Hematopoietic multipotent progenitor cell treated with erythropoietin and hydrocortisone succinate and interleukin-3 and kit ligand, for 8 days (in vitro differentiated cells): ENCODE measurements at regions not wholly inside any gene's neighbourhood (a gene's known extent, or its start where the extent isn't known, plus 50 kb on each side); places are given as distances from the start of the nearest gene placed in this dataset.
"Not testable (repeated sequence)": the region's sequence is repeated elsewhere in the genome, so short reads cannot be mapped to it uniquely, and the experiment has no call there.

Experiments
- DNase-seq: peaks from one replicate; pipeline ENCODE4 v3.0.0-alpha.2; 2015

- DNase-seq: no peak
These were observed 151.8 kb upstream of the DPH6 start for GRCh38 chr15:35697549-35698299.

GRCh38 chr15:35698331-35698730, 152.4 kb upstream of the DPH6 start:
- no peak for DNase-seq

- DNase-seq: no peak
These were observed 153.1 kb upstream of the DPH6 start for GRCh38 chr15:35698966-35699575.

- DNase-seq: not testable (repeated sequence)
These were observed 154.2 kb upstream of the DPH6 start for GRCh38 chr15:35700091-35700593.

- no peak for DNase-seq
These were observed 155.6 kb upstream of the DPH6 start for GRCh38 chr15:35701402-35702046.

GRCh38 chr15:35702946-35703495, 157.1 kb upstream of the DPH6 start:
- DNase-seq: no peak

- no peak for DNase-seq
These were observed 159.3 kb upstream of the DPH6 start for GRCh38 chr15:35705030-35705883.

GRCh38 chr15:35705884-35706585, 160.1 kb upstream of the DPH6 start:
- DNase-seq: no peak

- no peak for DNase-seq
These were observed 167.0 kb upstream of the DPH6 start for GRCh38 chr15:35712956-35713355.

- DNase-seq: no peak
These were observed 167.8 kb upstream of the DPH6 start for GRCh38 chr15:35713733-35714132.

GRCh38 chr15:35717721-35718120, 171.8 kb upstream of the DPH6 start:
- no peak for DNase-seq

- no peak for DNase-seq
These were observed 174.1 kb upstream of the DPH6 start for GRCh38 chr15:35720019-35720418.

- no peak for DNase-seq
These were observed 175.0 kb upstream of the DPH6 start for GRCh38 chr15:35720984-35721383.

GRCh38 chr15:35721751-35722150, 175.8 kb upstream of the DPH6 start:
- no peak for DNase-seq

- DNase-seq: no peak
These were observed 176.5 kb upstream of the DPH6 start for GRCh38 chr15:35722501-35722900.

GRCh38 chr15:35723120-35723847, 177.3 kb upstream of the DPH6 start:
- no peak for DNase-seq

- DNase-seq: no peak
These were observed 177.9 kb upstream of the DPH6 start for GRCh38 chr15:35723852-35724251.

- DNase-seq: no peak
These were observed 178.7 kb upstream of the DPH6 start for GRCh38 chr15:35724626-35725025.

GRCh38 chr15:35725353-35725752, 179.4 kb upstream of the DPH6 start:
- no peak for DNase-seq

- DNase-seq: no peak
These were observed 181.7 kb upstream of the DPH6 start for GRCh38 chr15:35727627-35728026.

- DNase-seq: no peak
These were observed 182.4 kb upstream of the DPH6 start for GRCh38 chr15:35728219-35728940.
